H1 (cell line): ENCODE measurements at regions not wholly inside any gene's neighbourhood (a gene's known extent, or its start where the extent isn't known, plus 50 kb on each side); places are given as distances from the start of the nearest gene placed in this dataset.

ENCODE experiments used
- CTCF ChIA-PET: fragments of 300-600 bp; sonication (Branson Sonifier 250); formaldehyde crosslinking; loops from one replicate; lab custom pipeline; 2021; ENCODE audit not compliant: partially characterized antibody; lab: Charles Lee
- POLR2A ChIA-PET: fragments of 300-600 bp; sonication (Branson Sonifier 250); formaldehyde crosslinking; loops from one replicate; lab custom pipeline; 2021; ENCODE audit warnings: inconsistent platforms; ENCODE audit not compliant: partially characterized antibody; lab: Charles Lee
- DNase-seq, 2 experiments: peaks; one replicate each; pipeline versions ENCODE4 v3.0.0 to v3.0.0-alpha.2; 2010 to 2022; ENCODE audit warnings: low spot score in 2 of 2, low read depth in 1 of 2, mixed read lengths in 1 of 2
- FAIRE-seq: peaks from 2 replicates; lab custom pipeline; 2011; peaks lifted over from hg19 to GRCh38; lab: Jason Lieb, UNC
- H2AFZ ChIP-seq: 2 replicates; pipeline ENCODE4 v1.8.1; 2012; ENCODE audit warnings: low read length, inconsistent platforms
- H2AK5ac ChIP-seq: 2 replicates; pipeline ENCODE4 v1.6.1; 2013; ENCODE audit warnings: low read depth, low read length
- H2BK120ac ChIP-seq: replicated peaks from 2 replicates; pipeline ENCODE3; 2013; ENCODE audit warnings: low read depth, low read length, inconsistent platforms
- H2BK12ac ChIP-seq: 2 replicates; pipeline ENCODE4 v1.6.1; 2013; ENCODE audit warnings: low read depth, low read length
- H2BK15ac ChIP-seq: 2 replicates; pipeline ENCODE4 v1.6.1; 2013; ENCODE audit warnings: low read length
- H2BK20ac ChIP-seq: 2 replicates; pipeline ENCODE4 v1.6.1; 2013; ENCODE audit warnings: low read length
- H2BK5ac ChIP-seq: 2 replicates; pipeline ENCODE4 v1.6.1; 2013; ENCODE audit warnings: low read depth, low read length
- H3K14ac ChIP-seq: 2 replicates; pipeline ENCODE4 v1.6.1; 2013; ENCODE audit warnings: inconsistent platforms; ENCODE audit not compliant: insufficient read length
- H3K18ac ChIP-seq: 2 replicates; pipeline ENCODE4 v1.6.1; 2013; ENCODE audit warnings: low read length; ENCODE audit errors: extremely low read depth
- H3K23ac ChIP-seq: 2 replicates; pipeline ENCODE4 v1.6.1; 2013; ENCODE audit warnings: inconsistent platforms; ENCODE audit not compliant: insufficient read length
- H3K23me2 ChIP-seq: 2 replicates; pipeline ENCODE4 v1.6.1; 2013; ENCODE audit warnings: low read depth, low read length
- H3K27ac ChIP-seq: 2 replicates; pipeline ENCODE4 v1.6.1; 2011; ENCODE audit warnings: low read depth, low read length, inconsistent platforms
- H3K27me3 ChIP-seq, 4 experiments: replicated peaks in 1 of 4; 1 replicate in 1 of 4; 2 replicates in 3 of 4; pipeline versions ENCODE4 v1.6.1 to v1.8.1; 2011 to 2013; ENCODE audit warnings: low read length in 3 of 4, mild to moderate bottlenecking in 3 of 4, inconsistent platforms in 2 of 4, mixed read lengths in 2 of 4, moderate library complexity in 1 of 4; ENCODE audit not compliant: control insufficient read depth in 3 of 4, insufficient read depth in 3 of 4; ENCODE audit errors: extremely low read depth in 1 of 4
- H3K36me3 ChIP-seq, 4 experiments: 2 replicates each; pipeline versions ENCODE4 v1.6.1 to v1.8.1; 2011 to 2013; ENCODE audit warnings: mild to moderate bottlenecking in 4 of 4, low read length in 3 of 4, moderate library complexity in 2 of 4, control low read depth in 1 of 4, inconsistent platforms in 1 of 4; ENCODE audit not compliant: insufficient read depth in 4 of 4, control insufficient read depth in 2 of 4
- H3K4ac ChIP-seq: replicated peaks from 2 replicates; pipeline ENCODE3; 2013; ENCODE audit warnings: low read length, low read depth, mixed read lengths, inconsistent platforms; ENCODE audit not compliant: insufficient read length
- H3K4me1 ChIP-seq, 4 experiments: replicated peaks in 1 of 4; 1 replicate in 1 of 4; 2 replicates in 3 of 4; pipeline versions ENCODE4 v1.6.1 to v1.8.1; 2011 to 2013; ENCODE audit warnings: low read length in 3 of 4, inconsistent platforms in 2 of 4, mixed read lengths in 1 of 4; ENCODE audit not compliant: insufficient read depth in 4 of 4, control insufficient read depth in 3 of 4
- H3K4me2 ChIP-seq, 2 experiments: 2 replicates each; pipeline versions ENCODE4 v1.6.1 to v1.8.1; 2011 to 2013; ENCODE audit warnings: low read depth in 2 of 2, low read length in 2 of 2, control low read depth in 1 of 2, inconsistent platforms in 1 of 2, mild to moderate bottlenecking in 1 of 2; ENCODE audit not compliant: insufficient read depth in 1 of 2
- H3K4me3 ChIP-seq, 4 experiments: fragments of 200-600, 300-600 bp in 1 of 4; sonication (generic), shearing (Covaris generic), sonication (Bioruptor Twin) in 1 of 4; 2 replicates each; pipeline versions ENCODE4 v1.5.1 to v1.8.1; 2011 to 2016; ENCODE audit warnings: low read length in 4 of 4, low read depth in 3 of 4, control low read depth in 2 of 4, inconsistent platforms in 2 of 4, mild to moderate bottlenecking in 2 of 4, mixed read lengths in 1 of 4, moderate library complexity in 1 of 4; ENCODE audit not compliant: insufficient read depth in 2 of 4; ENCODE audit errors: extremely low read depth in 1 of 4
- H3K56ac ChIP-seq: replicated peaks from 2 replicates; pipeline ENCODE3; 2013; ENCODE audit warnings: low read depth, mild to moderate bottlenecking, mixed read lengths, low read length, inconsistent platforms; ENCODE audit not compliant: insufficient read length
- H3K79me1 ChIP-seq: 2 replicates; pipeline ENCODE4 v1.6.1; 2013; ENCODE audit warnings: low read depth, low read length, control low read depth
- H3K79me2 ChIP-seq, 2 experiments: 2 replicates each; pipeline versions ENCODE4 v1.6.1 to v1.8.1; 2012 to 2013; ENCODE audit warnings: low read length in 2 of 2, mild to moderate bottlenecking in 2 of 2, inconsistent platforms in 1 of 2; ENCODE audit not compliant: insufficient read depth in 2 of 2, control insufficient read depth in 1 of 2
- H3K9ac ChIP-seq, 4 experiments: replicated peaks in 1 of 4; 1 replicate in 1 of 4; 2 replicates in 3 of 4; pipeline versions ENCODE4 v1.6.1 to v1.8.1; 2011 to 2013; ENCODE audit warnings: low read depth in 3 of 4, low read length in 3 of 4, control low read depth in 2 of 4, mild to moderate bottlenecking in 2 of 4, moderate library complexity in 2 of 4, inconsistent platforms in 1 of 4; ENCODE audit errors: extremely low read depth in 1 of 4
- H3K9me3 ChIP-seq, 2 experiments: 2 replicates each; pipeline versions ENCODE4 v1.6.1 to v1.8.1; 2012 to 2013; ENCODE audit warnings: mild to moderate bottlenecking in 2 of 2, moderate library complexity in 2 of 2, control low read depth in 1 of 2, inconsistent platforms in 1 of 2, low read depth in 1 of 2, low read length in 1 of 2, mixed read lengths in 1 of 2; ENCODE audit not compliant: insufficient read depth in 2 of 2
- H4K20me1 ChIP-seq, 2 experiments: replicated peaks in 1 of 2; 2 replicates each; pipeline versions ENCODE3 to v1.8.1; 2011 to 2013; ENCODE audit warnings: inconsistent platforms in 2 of 2, low read length in 2 of 2, mild to moderate bottlenecking in 1 of 2; ENCODE audit not compliant: insufficient read depth in 2 of 2, control insufficient read depth in 1 of 2
- H4K5ac ChIP-seq: 2 replicates; pipeline ENCODE4 v1.6.1; 2013; ENCODE audit warnings: low read length, low read depth, mixed read lengths, inconsistent platforms; ENCODE audit not compliant: insufficient read length
- H4K8ac ChIP-seq: 2 replicates; pipeline ENCODE4 v1.8.0; 2013; ENCODE audit warnings: mild to moderate bottlenecking, moderate library complexity, low read length, inconsistent platforms; ENCODE audit not compliant: insufficient read depth; ENCODE audit errors: extremely low read depth
- H4K91ac ChIP-seq: replicated peaks from 2 replicates; pipeline ENCODE3; 2013; ENCODE audit warnings: low read length, mixed read lengths, inconsistent platforms; ENCODE audit not compliant: insufficient read length
- CREB1 ChIP-seq: IDR thresholded peaks from 2 replicates; pipeline ENCODE4 v1.6.1; 2012; ENCODE audit warnings: inconsistent platforms
- PHF8 ChIP-seq: fragments of 200-600 bp; sonication (generic); conservative IDR thresholded peaks from 2 replicates; pipeline ENCODE4 v1.7.1; 2012; ENCODE audit warnings: low read depth, mild to moderate bottlenecking, inconsistent platforms, low read length, moderate library complexity
- RAD21 ChIP-seq, 2 experiments: IDR thresholded peaks in 1 of 2; conservative IDR thresholded peaks in 1 of 2; 2 replicates each; pipeline ENCODE4 v1.6.1; 2011; ENCODE audit warnings: low read depth in 2 of 2, low read length in 2 of 2, improper control_type of control experiment in 1 of 2, inconsistent platforms in 1 of 2, mild to moderate bottlenecking in 1 of 2, moderate library complexity in 1 of 2
- SIN3A ChIP-seq, 2 experiments: IDR thresholded peaks in 1 of 2; conservative IDR thresholded peaks in 1 of 2; 2 replicates each; pipeline ENCODE4 v1.6.1; 2011 to 2012; ENCODE audit warnings: low read length in 2 of 2, improper control_type of control experiment in 1 of 2, low read depth in 1 of 2, mild to moderate bottlenecking in 1 of 2
- WGBS, 2 experiments: shearing (Covaris generic) in 1 of 2; methylation state at CpG; one replicate each; pipeline versions ENCODE4 v1.1.6 to v1.1.7; 2013 to 2015; ENCODE audit warnings: low lambda C conversion rate in 2 of 2, mixed read lengths in 2 of 2, inconsistent platforms in 1 of 2, low coverage in 1 of 2, missing lambda C conversion rate in 1 of 2; ENCODE audit not compliant: insufficient replicate concordance in 2 of 2, insufficient coverage in 1 of 2, insufficient read length in 1 of 2; ENCODE audit errors: extremely low coverage in 1 of 2, missing lambda C conversion rate in 1 of 2; 5-methylcytosine and 5-hydroxymethylcytosine counted together

DNA sequence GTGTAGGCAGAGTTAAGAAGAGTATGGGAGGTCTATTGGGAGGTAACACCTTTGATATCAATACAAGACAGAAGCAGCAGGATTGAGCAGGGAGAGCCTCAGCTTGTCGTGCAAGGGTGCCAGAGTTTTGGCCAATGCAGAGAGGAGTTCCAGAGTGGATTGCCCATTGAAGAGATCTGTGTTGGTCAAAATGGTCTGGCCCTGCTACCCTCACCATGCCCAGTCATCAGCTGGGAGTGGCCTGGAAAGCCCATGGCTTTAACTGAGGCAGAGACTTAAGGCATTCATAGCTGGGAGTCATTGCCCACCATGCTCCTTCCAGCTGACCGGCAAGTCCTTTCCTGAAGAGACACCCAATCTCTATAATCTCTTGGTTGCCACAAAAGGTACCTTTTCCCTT, 271.3 kb downstream of the ABHD5 start:
- no peaks in the 10 kb centered on the region; the same call in 1 of the 2 replicates for H3K23me2 ChIP-seq
- CTCF ChIA-PET: interaction anchor here (0.6 to 1.2 kb wide), 2 partner anchors 71 to 345 kb away, joined by 3 read pairs; no protein-coding TSS in a partner anchor
- WGBS, 2 experiments: 81% methylated on average over 2 of the region's 2 CpGs; no CpG with 5 or more reads in 1 of the 2 experiments

More for the DNA sequence above, 271.3 kb downstream of the ABHD5 start:
- H3K23ac ChIP-seq: no peak overlapping the region
- no peak overlapping the region for H3K9ac ChIP-seq
- no peaks in the 10 kb centered on the region for H3K79me2 ChIP-seq
- peaks cover 3 to 16% (median 8%) of the 10 kb centered on the region in 4 experiments; a peak in 5 of 7 replicates for H3K4me1 ChIP-seq
- H3K27ac ChIP-seq: no peak overlapping the region
- no peak overlapping the region for H2BK5ac ChIP-seq
- POLR2A ChIA-PET: no interaction called here
- H3K4me2 ChIP-seq: no peak overlapping the region
- no peak overlapping the region for H3K4me3 ChIP-seq
- H3K4ac ChIP-seq: no peak overlapping the region
- no peak overlapping the region for H2BK12ac ChIP-seq
- no peak overlapping the region for H4K5ac ChIP-seq
- no peak overlapping the region for H2AFZ ChIP-seq
- H3K36me3 ChIP-seq: no peaks in the 10 kb centered on the region
- no peak overlapping the region for H2BK15ac ChIP-seq
- H2BK20ac ChIP-seq: no peak overlapping the region
- H3K27me3 ChIP-seq: no peaks in the 10 kb centered on the region
- no peaks in the 10 kb centered on the region for H3K9me3 ChIP-seq
- TF ChIP-seq PHF8 (no peak), RAD21 (IDR thresholded peaks at IDR 0.05 in 1 of 2, conservative IDR thresholded peaks at IDR 0.05 in 1 of 2; ENCODE audit: low read depth in 2 of 2, low read length in 2 of 2) (no peak), SIN3A (conservative IDR thresholded peaks at IDR 0.05 in 1 of 2, IDR thresholded peaks at IDR 0.05 in 1 of 2; ENCODE audit: low read depth in 1 of 2, low read length in 2 of 2) (no peak), CREB1 (no peak)
- H3K56ac ChIP-seq: no peak overlapping the region
- no peak overlapping the region for H3K14ac ChIP-seq
- no peak overlapping the region for H2AK5ac ChIP-seq
- no peak overlapping the region for H3K18ac ChIP-seq
- FAIRE-seq: no peak
- no peaks in the 10 kb centered on the region for H3K79me1 ChIP-seq
- H4K8ac ChIP-seq: no peak overlapping the region
- no peak for DNase-seq
- no peak overlapping the region for H4K91ac ChIP-seq
- no peak overlapping the region for H2BK120ac ChIP-seq
- H4K20me1 ChIP-seq: no peaks in the 10 kb centered on the region
